ENCODE measurements at regions not wholly inside any gene's neighbourhood (a gene's known extent, or its start where the extent isn't known, plus 50 kb on each side); places are given as distances from the start of the nearest gene placed in this dataset.

DNA sequence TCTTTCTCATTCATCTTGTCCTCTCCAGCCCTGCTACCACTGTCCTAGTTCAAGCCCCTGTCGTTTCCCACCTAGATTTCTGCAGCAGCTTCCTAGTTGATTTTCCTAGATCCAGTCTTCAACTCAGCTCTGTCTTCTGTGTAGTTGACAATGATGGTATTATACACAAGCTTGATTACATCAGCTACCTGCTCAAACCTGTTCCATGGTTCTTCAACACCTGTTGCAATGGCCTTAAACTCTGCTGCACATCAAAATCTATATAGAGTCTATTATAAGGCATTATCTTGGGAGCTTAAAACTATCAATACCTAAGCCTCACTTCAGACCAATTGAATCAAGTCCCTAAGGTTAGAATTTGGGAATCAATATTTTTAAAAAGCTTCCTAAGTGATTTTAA, 71.7 kb upstream of the PELI2 start:
- H3K27ac ChIP-seq: no peak overlapping the region

DNA sequence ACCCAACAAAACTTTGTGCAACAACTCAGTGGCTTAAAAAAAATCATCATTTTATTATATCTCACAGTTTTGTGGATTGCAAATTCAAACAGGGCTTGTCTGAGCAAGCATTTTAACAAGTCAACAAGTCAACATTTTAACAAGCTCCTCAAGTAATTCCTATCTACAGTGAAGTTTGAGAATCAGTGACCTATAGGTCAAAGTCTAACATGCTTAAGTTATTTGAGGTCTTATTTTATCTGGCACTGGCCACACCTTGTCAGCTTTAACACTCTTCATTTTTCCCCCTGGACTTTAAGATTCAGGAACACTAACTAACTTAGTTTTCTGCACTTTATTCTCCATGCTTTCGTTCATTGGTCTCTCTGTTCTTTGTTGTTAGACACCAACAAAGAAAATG, 71.2 kb upstream of the PELI2 start:
- no peaks in the 10 kb centered on the region for H3K27me3 ChIP-seq
- H3K27ac ChIP-seq: no peak overlapping the region
- H3K4me3 ChIP-seq: no peak overlapping the region
- no peak for TF ChIP-seq POLR2A (IDR thresholded peaks at IDR 0.05)
- TF ChIP-seq, protein P1, sequence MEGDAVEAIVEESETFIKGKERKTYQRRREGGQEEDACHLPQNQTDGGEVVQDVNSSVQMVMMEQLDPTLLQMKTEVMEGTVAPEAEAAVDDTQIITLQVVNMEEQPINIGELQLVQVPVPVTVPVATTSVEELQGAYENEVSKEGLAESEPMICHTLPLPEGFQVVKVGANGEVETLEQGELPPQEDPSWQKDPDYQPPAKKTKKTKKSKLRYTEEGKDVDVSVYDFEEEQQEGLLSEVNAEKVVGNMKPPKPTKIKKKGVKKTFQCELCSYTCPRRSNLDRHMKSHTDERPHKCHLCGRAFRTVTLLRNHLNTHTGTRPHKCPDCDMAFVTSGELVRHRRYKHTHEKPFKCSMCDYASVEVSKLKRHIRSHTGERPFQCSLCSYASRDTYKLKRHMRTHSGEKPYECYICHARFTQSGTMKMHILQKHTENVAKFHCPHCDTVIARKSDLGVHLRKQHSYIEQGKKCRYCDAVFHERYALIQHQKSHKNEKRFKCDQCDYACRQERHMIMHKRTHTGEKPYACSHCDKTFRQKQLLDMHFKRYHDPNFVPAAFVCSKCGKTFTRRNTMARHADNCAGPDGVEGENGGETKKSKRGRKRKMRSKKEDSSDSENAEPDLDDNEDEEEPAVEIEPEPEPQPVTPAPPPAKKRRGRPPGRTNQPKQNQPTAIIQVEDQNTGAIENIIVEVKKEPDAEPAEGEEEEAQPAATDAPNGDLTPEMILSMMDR (IDR thresholded peaks at IDR 0.05): no peak
- no peaks in the 10 kb centered on the region for H3K4me1 ChIP-seq (replicated peaks in 1 of 2)
- no peaks in the 10 kb centered on the region for H3K36me3 ChIP-seq (replicated peaks in 1 of 2)
- no peak for DNase-seq
- H3K9me3 ChIP-seq (replicated peaks in 1 of 3): no peaks in the 10 kb centered on the region
- intact Hi-C loops (cut with DNase I): no loop called here
- 89 to 100% (median 91%) methylated on average over 1 of the region's 1 CpG for WGBS, 4 donors

More for the DNA sequence above, 71.7 kb upstream of the PELI2 start:
- TF ChIP-seq, protein P1 (IDR thresholded peaks at IDR 0.05): no peak
- no peak for TF ChIP-seq POLR2A (IDR thresholded peaks at IDR 0.05)
- intact Hi-C loops (cut with DNase I): no loop called here
- Histone ChIP-seq H3K36me3 (replicated peaks in 1 of 2) (no peaks in the 10 kb centered on the region), H3K9me3 (replicated peaks in 1 of 3) (no peaks in the 10 kb centered on the region), H3K4me3 (no peak overlapping the region), H3K4me1 (replicated peaks in 1 of 2) (no peaks in the 10 kb centered on the region), H3K27me3 (no peaks in the 10 kb centered on the region)
- no peak for DNase-seq
- WGBS, 4 donors: 72 to 97% (median 88%) methylated on average over 1 of the region's 1 CpG

DNA sequence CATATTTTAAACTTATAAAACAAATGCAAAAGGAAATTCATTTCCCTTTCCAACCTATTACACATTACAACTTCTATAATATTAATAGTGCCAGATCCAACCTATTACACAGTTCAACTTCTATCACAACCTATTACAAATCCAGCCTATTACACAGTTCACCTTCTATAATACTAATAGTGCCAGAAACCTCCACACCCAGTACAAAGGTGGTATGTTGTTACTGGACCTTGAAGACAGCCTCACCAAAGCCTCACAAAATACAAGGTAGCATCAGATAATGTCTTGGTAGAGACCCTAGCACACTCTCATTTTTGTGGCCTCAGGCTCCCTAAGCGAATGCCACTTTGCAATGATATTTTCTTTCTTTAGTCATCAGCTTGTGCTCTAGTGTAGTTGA, 68.7 kb upstream of the PELI2 start:
- no peak overlapping the region for H3K27ac ChIP-seq
- TF ChIP-seq POLR2A (IDR thresholded peaks at IDR 0.05): no peak
- TF ChIP-seq, protein P1 (IDR thresholded peaks at IDR 0.05): no peak
- H3K4me1 ChIP-seq (replicated peaks in 1 of 2): no peaks in the 10 kb centered on the region
- H3K9me3 ChIP-seq (replicated peaks in 1 of 3): no peaks in the 10 kb centered on the region
- intact Hi-C loops (cut with DNase I): no loop called here
- H3K36me3 ChIP-seq (replicated peaks in 1 of 2): no peaks in the 10 kb centered on the region
- no peak overlapping the region for H3K4me3 ChIP-seq
- DNase-seq: no peak
- 84 to 100% (median 95%) methylated on average over 1 of the region's 1 CpG for WGBS, 4 donors
- H3K27me3 ChIP-seq: no peaks in the 10 kb centered on the region

DNA sequence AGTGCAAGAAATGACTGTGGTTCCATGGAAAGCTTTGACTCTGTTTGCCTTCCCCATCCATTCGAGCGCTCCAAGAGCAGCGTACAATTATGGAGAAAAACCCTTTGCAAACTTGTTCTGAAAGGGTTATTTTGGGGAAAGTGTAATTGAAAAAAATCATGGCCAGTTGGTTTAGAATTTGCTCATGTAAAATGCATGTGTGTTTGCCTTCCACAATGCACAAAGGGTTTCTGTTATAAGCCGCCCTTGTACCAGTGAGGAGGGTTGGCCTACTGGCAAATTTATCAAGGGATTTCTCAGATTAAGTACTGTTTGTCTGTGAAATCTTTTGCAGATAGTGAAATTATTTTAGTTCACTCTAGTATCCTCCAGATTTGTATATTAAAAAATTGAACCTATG, 62.7 kb upstream of the PELI2 start:
- no peak for DNase-seq
- WGBS, 4 donors: 78 to 81% (median 80%) methylated on average over 4 of the region's 4 CpGs
- Histone ChIP-seq H3K36me3 (replicated peaks in 1 of 2) (no peaks in the 10 kb centered on the region), H3K27me3 (no peaks in the 10 kb centered on the region), H3K9me3 (replicated peaks in 1 of 3) (no peaks in the 10 kb centered on the region), H3K4me1 (replicated peaks in 1 of 2) (no peaks in the 10 kb centered on the region), H3K27ac (no peak overlapping the region), H3K4me3 (no peak overlapping the region)
- intact Hi-C loops (cut with DNase I): no loop called here
- TF ChIP-seq POLR2A (IDR thresholded peaks at IDR 0.05): no peak
- TF ChIP-seq, protein P1 (IDR thresholded peaks at IDR 0.05): no peak

Measured in adrenal gland (tissue), 9 donors.